Colonic mucosa (tissue), 4 donors: ENCODE measurements at regions not wholly inside any gene's neighbourhood (a gene's known extent, or its start where the extent isn't known, plus 50 kb on each side); places are given as distances from the start of the nearest gene placed in this dataset.

Experiments
- DNase-seq: peaks from one replicate; pipeline ENCODE4 v3.0.0-alpha.2; 2020
- H3K27ac ChIP-seq: fragments of 200-600 bp; one replicate; pipeline ENCODE4 v1.8.0; 2021
- H3K27me3 ChIP-seq: fragments of 200-600 bp; one replicate; pipeline ENCODE4 v1.8.0; 2021
- H3K36me3 ChIP-seq: fragments of 200-600 bp; one replicate; pipeline ENCODE4 v1.8.0; 2021
- H3K4me1 ChIP-seq: fragments of 200-600 bp; one replicate; pipeline ENCODE4 v1.8.0; 2021; ENCODE audit warnings: mild to moderate bottlenecking
- H3K4me3 ChIP-seq: fragments of 200-600 bp; one replicate; pipeline ENCODE4 v1.8.0; 2021
- H3K9ac ChIP-seq, 2 donors: one replicate each; pipeline ENCODE4 v1.7.0; 2013; ENCODE audit warnings: control low read depth in 2 of 2, low read depth in 2 of 2, low read length in 2 of 2
- H3K9me3 ChIP-seq: fragments of 200-600 bp; one replicate; pipeline ENCODE4 v1.8.0; 2021
- intact Hi-C: fragments of 100-400 bp; cut with DNase I; formaldehyde crosslinking; loops from one replicate; pipeline ENCODE4 v1.14.1; 2022
- TF ChIP-seq, protein P1 (sequence below): fragments of 200-600 bp; IDR thresholded peaks from one replicate; pipeline ENCODE4 v1.8.0; 2022; ENCODE audit warnings: antibody characterized with exemption, mild to moderate bottlenecking
- donor health status: healthy.
- donor health status: DM: no; HTN: no; CAD: no.
- donor health status: DM: no; HTN: no; CAD: no.

DNA sequence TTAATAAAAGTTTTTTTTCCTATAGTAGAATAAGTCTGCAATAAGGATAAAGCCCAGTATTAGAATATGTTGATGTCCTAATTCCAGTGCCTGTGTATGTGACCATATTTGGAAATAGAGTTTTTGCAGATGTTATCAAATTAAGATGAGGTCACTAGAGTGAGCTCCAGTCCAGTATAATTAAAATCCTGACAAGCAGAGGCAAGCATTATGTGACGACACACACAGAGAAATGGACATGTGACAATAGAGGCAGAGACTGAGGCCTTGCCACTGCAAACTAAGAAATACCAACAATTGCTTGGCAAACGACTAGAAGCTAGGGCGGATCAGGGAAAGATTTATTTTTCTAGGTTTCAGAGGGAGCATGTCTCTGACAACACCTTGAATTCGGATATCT, 216.4 kb upstream of the CYLC2 start:
- Histone ChIP-seq H3K4me3 (no peak overlapping the region), H3K27me3 (no peaks in the 10 kb centered on the region), H3K9me3 (no peaks in the 10 kb centered on the region), H3K27ac (no peak overlapping the region), H3K4me1 (no peaks in the 10 kb centered on the region), H3K36me3 (no peaks in the 10 kb centered on the region), H3K9ac (no peak overlapping the region)
- TF ChIP-seq, protein P1, sequence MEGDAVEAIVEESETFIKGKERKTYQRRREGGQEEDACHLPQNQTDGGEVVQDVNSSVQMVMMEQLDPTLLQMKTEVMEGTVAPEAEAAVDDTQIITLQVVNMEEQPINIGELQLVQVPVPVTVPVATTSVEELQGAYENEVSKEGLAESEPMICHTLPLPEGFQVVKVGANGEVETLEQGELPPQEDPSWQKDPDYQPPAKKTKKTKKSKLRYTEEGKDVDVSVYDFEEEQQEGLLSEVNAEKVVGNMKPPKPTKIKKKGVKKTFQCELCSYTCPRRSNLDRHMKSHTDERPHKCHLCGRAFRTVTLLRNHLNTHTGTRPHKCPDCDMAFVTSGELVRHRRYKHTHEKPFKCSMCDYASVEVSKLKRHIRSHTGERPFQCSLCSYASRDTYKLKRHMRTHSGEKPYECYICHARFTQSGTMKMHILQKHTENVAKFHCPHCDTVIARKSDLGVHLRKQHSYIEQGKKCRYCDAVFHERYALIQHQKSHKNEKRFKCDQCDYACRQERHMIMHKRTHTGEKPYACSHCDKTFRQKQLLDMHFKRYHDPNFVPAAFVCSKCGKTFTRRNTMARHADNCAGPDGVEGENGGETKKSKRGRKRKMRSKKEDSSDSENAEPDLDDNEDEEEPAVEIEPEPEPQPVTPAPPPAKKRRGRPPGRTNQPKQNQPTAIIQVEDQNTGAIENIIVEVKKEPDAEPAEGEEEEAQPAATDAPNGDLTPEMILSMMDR: no peak
- no peak for DNase-seq
- intact Hi-C loops: no loop called here

DNA sequence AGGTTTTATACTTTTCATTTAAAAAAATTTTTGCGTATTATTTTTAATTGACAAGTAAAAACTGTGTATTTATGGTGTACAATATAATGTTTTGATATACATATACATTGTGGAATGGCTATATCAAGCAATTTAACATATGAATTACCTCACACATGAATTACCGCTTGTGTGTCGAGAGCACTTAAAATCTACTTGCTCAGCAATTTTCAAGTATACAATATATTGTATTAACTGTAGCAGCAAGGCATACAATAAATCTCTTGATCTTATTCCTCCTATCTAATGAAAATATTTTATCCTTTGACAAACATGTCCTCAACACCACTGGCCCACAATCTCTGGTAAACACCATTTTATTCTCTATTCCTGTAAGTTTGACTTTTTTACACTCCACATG, 224.4 kb upstream of the CYLC2 start:
- Histone ChIP-seq H3K4me3 (no peak overlapping the region), H3K36me3 (no peaks in the 10 kb centered on the region), H3K4me1 (no peaks in the 10 kb centered on the region), H3K9ac (no peak overlapping the region), H3K9me3 (no peaks in the 10 kb centered on the region), H3K27ac (no peak overlapping the region), H3K27me3 (no peaks in the 10 kb centered on the region)
- intact Hi-C loops: no loop called here
- no peak for DNase-seq
- TF ChIP-seq, protein P1: no peak

DNA sequence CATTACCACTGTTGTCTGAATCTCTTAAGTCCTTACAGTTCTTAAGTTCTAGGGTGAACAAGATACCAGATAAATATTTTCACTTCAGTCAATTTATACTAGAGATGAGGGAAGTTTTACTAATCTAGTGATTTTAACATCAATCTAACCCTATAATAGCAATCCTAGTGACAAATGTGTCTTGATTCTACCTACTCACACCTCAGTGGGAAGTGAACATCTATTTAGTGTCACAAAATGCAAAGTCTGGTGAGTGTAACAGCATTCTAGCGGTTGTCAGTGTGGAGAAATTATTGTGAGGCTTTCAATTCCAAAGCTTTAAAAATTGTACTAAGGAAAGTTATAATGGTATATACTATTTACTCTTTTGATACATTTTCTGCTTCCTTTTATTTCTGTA, 225.8 kb upstream of the CYLC2 start:
- Histone ChIP-seq H3K9me3 (no peaks in the 10 kb centered on the region), H3K27me3 (no peaks in the 10 kb centered on the region), H3K4me3 (no peak overlapping the region), H3K9ac (no peak overlapping the region), H3K27ac (no peak overlapping the region), H3K4me1 (no peaks in the 10 kb centered on the region), H3K36me3 (no peaks in the 10 kb centered on the region)
- no peak for DNase-seq
- TF ChIP-seq, protein P1: no peak
- intact Hi-C loops: no loop called here

DNA sequence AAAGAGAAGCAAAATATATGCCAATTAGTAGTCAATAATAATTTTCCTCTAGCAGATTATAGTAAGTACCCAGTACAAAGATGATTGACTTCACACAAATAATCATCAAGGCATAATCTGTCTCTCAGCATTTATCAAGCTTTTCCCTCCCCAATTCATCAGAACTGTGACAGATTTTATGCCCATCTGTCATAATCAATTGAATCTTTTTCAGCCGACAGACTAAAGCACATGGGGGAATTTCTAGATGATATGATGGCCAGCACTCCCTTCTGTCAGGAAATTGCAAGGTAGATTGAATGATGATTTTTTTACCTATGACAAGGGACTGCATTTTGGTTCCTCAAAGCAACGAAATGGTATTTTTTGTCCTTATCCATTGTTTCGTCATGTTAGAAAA, 227.1 kb upstream of the CYLC2 start:
- DNase-seq: no peak
- Histone ChIP-seq H3K36me3 (no peaks in the 10 kb centered on the region), H3K4me3 (no peak overlapping the region), H3K27ac (no peak overlapping the region), H3K9ac (no peak overlapping the region), H3K4me1 (no peaks in the 10 kb centered on the region), H3K27me3 (no peaks in the 10 kb centered on the region), H3K9me3 (no peaks in the 10 kb centered on the region)
- intact Hi-C loops: no loop called here
- TF ChIP-seq, protein P1: no peak

DNA sequence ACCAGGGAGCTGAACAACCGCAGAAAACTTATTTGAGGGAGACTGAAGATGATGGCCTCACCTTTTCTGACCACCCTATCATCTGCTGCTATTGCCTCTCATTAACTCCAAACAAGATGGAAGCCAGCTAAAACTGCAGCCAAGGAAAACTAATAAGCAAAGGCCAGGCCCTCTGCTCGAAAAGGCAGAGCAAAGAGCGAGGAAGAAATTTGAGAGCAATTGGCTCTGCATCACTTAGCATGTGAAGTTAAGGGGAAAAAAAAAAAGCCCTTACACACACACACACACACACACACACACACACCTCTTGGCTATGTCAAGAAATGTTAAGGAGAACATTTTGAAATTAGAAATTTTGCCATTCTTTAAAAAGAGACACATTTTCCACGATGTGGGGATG, 228.1 kb upstream of the CYLC2 start:
- TF ChIP-seq, protein P1: no peak
- Histone ChIP-seq H3K27ac (no peak overlapping the region), H3K9ac (no peak overlapping the region), H3K27me3 (no peaks in the 10 kb centered on the region), H3K4me3 (no peak overlapping the region), H3K4me1 (no peaks in the 10 kb centered on the region), H3K9me3 (no peaks in the 10 kb centered on the region), H3K36me3 (no peaks in the 10 kb centered on the region)
- intact Hi-C loops: no loop called here
- no peak for DNase-seq

DNA sequence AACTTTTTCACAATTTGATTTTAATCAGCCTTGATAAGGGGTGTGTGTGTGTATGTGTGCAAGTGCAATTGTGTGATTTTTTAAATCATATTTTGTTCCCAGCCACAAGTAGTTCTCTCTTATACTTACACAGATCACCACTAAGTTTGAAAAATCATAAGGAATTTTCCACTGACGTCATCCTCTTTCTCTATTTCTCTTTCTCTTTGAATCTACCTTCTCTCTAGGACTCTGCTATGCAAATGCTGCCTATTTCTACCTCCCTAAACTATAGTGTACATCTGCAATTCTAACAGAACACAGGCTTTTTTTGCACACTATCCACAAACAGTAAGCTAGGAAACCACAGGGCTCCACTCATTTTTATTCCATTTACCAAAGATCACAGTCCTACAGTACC, 254.6 kb upstream of the CYLC2 start:
- no peaks in the 10 kb centered on the region for H3K4me1 ChIP-seq
- no peaks in the 10 kb centered on the region for H3K9me3 ChIP-seq
- H3K27me3 ChIP-seq: no peaks in the 10 kb centered on the region
- no peak overlapping the region for H3K27ac ChIP-seq
- DNase-seq: no peak
- no peaks in the 10 kb centered on the region for H3K36me3 ChIP-seq
- intact Hi-C loops: no loop called here
- no peak overlapping the region for H3K9ac ChIP-seq
- TF ChIP-seq, protein P1: no peak
- H3K4me3 ChIP-seq: no peak overlapping the region
